H9 (cell line): ENCODE measurements at regions not wholly inside any gene's neighbourhood (a gene's known extent, or its start where the extent isn't known, plus 50 kb on each side); places are given as distances from the start of the nearest gene placed in this dataset.

Experiments
- DNase-seq: peaks from one replicate; pipeline ENCODE4 v3.0.0-alpha.2; 2017
- H2AFZ ChIP-seq: one replicate; pipeline ENCODE4 v1.6.1; 2013; ENCODE audit warnings: mild to moderate bottlenecking, low read length, control low read depth, moderate library complexity
- H2AK5ac ChIP-seq: 2 replicates; pipeline ENCODE4 v1.6.1; 2013; ENCODE audit warnings: low read length, control low read depth, mixed read lengths; ENCODE audit not compliant: insufficient read length
- H2BK120ac ChIP-seq: one replicate; pipeline ENCODE4 v1.6.1; 2013; ENCODE audit warnings: low read depth, mild to moderate bottlenecking, low read length, control low read depth, inconsistent platforms; ENCODE audit not compliant: poor library complexity, severe bottlenecking
- H2BK12ac ChIP-seq: 2 replicates; pipeline ENCODE4 v1.6.1; 2013; ENCODE audit warnings: low read length, control low read depth, mixed read lengths, low read depth; ENCODE audit not compliant: insufficient read length
- H2BK15ac ChIP-seq: 2 replicates; pipeline ENCODE4 v1.6.1; 2013; ENCODE audit warnings: low read depth, low read length, control low read depth
- H2BK20ac ChIP-seq: one replicate; pipeline ENCODE4 v1.6.1; 2013; ENCODE audit warnings: low read depth, mild to moderate bottlenecking, low read length, control low read depth, inconsistent platforms; ENCODE audit not compliant: poor library complexity, severe bottlenecking
- H2BK5ac ChIP-seq: 2 replicates; pipeline ENCODE4 v1.6.1; 2013; ENCODE audit warnings: low read length, control low read depth, mixed read lengths; ENCODE audit not compliant: insufficient read length
- H3K14ac ChIP-seq: 2 replicates; pipeline ENCODE4 v1.6.1; 2013; ENCODE audit warnings: low read length, control low read depth; ENCODE audit not compliant: insufficient read depth
- H3K18ac ChIP-seq: 2 replicates; pipeline ENCODE4 v1.6.1; 2013; ENCODE audit warnings: low read depth, mild to moderate bottlenecking, mixed read lengths, low read length, control low read depth; ENCODE audit not compliant: insufficient read length
- H3K23ac ChIP-seq: 2 replicates; pipeline ENCODE4 v1.6.1; 2013; ENCODE audit warnings: low read length, control low read depth, mixed read lengths, low read depth; ENCODE audit not compliant: insufficient read length
- H3K23me2 ChIP-seq: 2 replicates; pipeline ENCODE4 v1.6.1; 2013; ENCODE audit warnings: low read depth, mild to moderate bottlenecking, mixed read lengths, low read length, control low read depth; ENCODE audit not compliant: insufficient read length, poor library complexity, severe bottlenecking
- H3K27ac ChIP-seq: 2 replicates; pipeline ENCODE4 v1.5.1; 2013; ENCODE audit warnings: low read length, control low read depth, mixed read lengths, low read depth; ENCODE audit not compliant: insufficient read length
- H3K27me3 ChIP-seq: 2 replicates; pipeline ENCODE4 v1.6.1; 2013; ENCODE audit warnings: low read length, control low read depth, inconsistent platforms; ENCODE audit not compliant: insufficient read depth
- H3K4ac ChIP-seq: 2 replicates; pipeline ENCODE4 v1.6.1; 2013; ENCODE audit warnings: low read depth, mild to moderate bottlenecking, control low read depth, inconsistent platforms, low read length, moderate library complexity
- H3K4me1 ChIP-seq: 2 replicates; pipeline ENCODE4 v1.6.1; 2013; ENCODE audit warnings: low read length, control low read depth, inconsistent platforms; ENCODE audit not compliant: insufficient read depth
- H3K4me2 ChIP-seq: 2 replicates; pipeline ENCODE4 v1.6.1; 2013; ENCODE audit warnings: low read length, control low read depth, mixed read lengths; ENCODE audit not compliant: insufficient read length, insufficient read depth
- H3K56ac ChIP-seq: 2 replicates; pipeline ENCODE4 v1.6.1; 2013; ENCODE audit warnings: low read depth, mild to moderate bottlenecking, mixed read lengths, low read length, control low read depth; ENCODE audit not compliant: insufficient read length
- H3K79me1 ChIP-seq: 2 replicates; pipeline ENCODE4 v1.6.1; 2013; ENCODE audit warnings: low read depth, mild to moderate bottlenecking, moderate library complexity, low read length, control low read depth, inconsistent platforms; ENCODE audit not compliant: insufficient read depth, poor library complexity, severe bottlenecking
- H3K79me2 ChIP-seq: 2 replicates; pipeline ENCODE4 v1.6.1; 2013; ENCODE audit warnings: low read length, control low read depth, inconsistent platforms; ENCODE audit not compliant: insufficient read depth
- H3K9ac ChIP-seq: 2 replicates; pipeline ENCODE4 v1.6.1; 2013; ENCODE audit warnings: low read length, control low read depth, mixed read lengths; ENCODE audit not compliant: insufficient read length; ENCODE audit errors: extremely low read depth
- H3K9me3 ChIP-seq: one replicate; pipeline ENCODE4 v1.6.1; 2013; ENCODE audit warnings: low read depth, low read length, inconsistent platforms; ENCODE audit not compliant: control insufficient read depth
- H3T11ph ChIP-seq: one replicate; pipeline ENCODE4 v1.6.1; 2013; ENCODE audit warnings: mild to moderate bottlenecking, low read length, control low read depth, inconsistent platforms
- H4K20me1 ChIP-seq: one replicate; pipeline ENCODE4 v1.6.1; 2013; ENCODE audit not compliant: control insufficient read depth, insufficient read length, insufficient read depth
- H4K5ac ChIP-seq: 2 replicates; pipeline ENCODE4 v1.6.1; 2013; ENCODE audit warnings: low read depth, mild to moderate bottlenecking, mixed read lengths, low read length, control low read depth; ENCODE audit not compliant: insufficient read length
- H4K8ac ChIP-seq: replicated peaks from 2 replicates; pipeline ENCODE4 v1.6.1; 2013; ENCODE audit warnings: low read length, control low read depth, mixed read lengths, low read depth; ENCODE audit not compliant: insufficient read length
- H4K91ac ChIP-seq: 2 replicates; pipeline ENCODE4 v1.6.1; 2013; ENCODE audit warnings: low read depth, mild to moderate bottlenecking, moderate library complexity, mixed read lengths, low read length, control low read depth; ENCODE audit not compliant: insufficient read length
- H3K27ac Mint-ChIP-seq, 3 experiments: 2 replicates in 2 of 3; 3 replicates in 1 of 3; pipeline ENCODE4 v1.8.0; 2020 to 2021; ENCODE audit warnings: mixed read lengths in 3 of 3, mild to moderate bottlenecking in 1 of 3, moderate library complexity in 1 of 3
- H3K27me3 Mint-ChIP-seq: 2 replicates; pipeline ENCODE4 v1.8.0; 2021; ENCODE audit warnings: low read depth, mild to moderate bottlenecking, moderate library complexity, mixed read lengths
- H3K36me3 Mint-ChIP-seq, 3 experiments: 2 replicates in 2 of 3; 3 replicates in 1 of 3; pipeline ENCODE4 v1.8.0; 2020 to 2021; ENCODE audit warnings: low read depth in 3 of 3, mixed read lengths in 3 of 3; ENCODE audit not compliant: insufficient read depth in 1 of 3
- H3K4me1 Mint-ChIP-seq, 2 experiments: 2 replicates each; pipeline ENCODE4 v1.8.0; 2020; ENCODE audit warnings: mixed read lengths in 2 of 2
- H3K4me3 Mint-ChIP-seq, 2 experiments: 2 replicates in 1 of 2; 3 replicates in 1 of 2; pipeline ENCODE4 v1.8.0; 2020 to 2021; ENCODE audit warnings: mild to moderate bottlenecking in 2 of 2, mixed read lengths in 2 of 2, moderate library complexity in 1 of 2
- H3K9me3 Mint-ChIP-seq, 2 experiments: 2 replicates in 1 of 2; 3 replicates in 1 of 2; pipeline ENCODE4 v1.8.0; 2020; ENCODE audit warnings: mild to moderate bottlenecking in 2 of 2, mixed read lengths in 2 of 2, moderate library complexity in 1 of 2
- WGBS: extraction: QIAGEN DNeasy Blood & Tissue Kit; methylation state at CpG from one replicate; pipeline ENCODE4 v1.1.7; 2013; ENCODE audit warnings: missing lambda C conversion rate, low lambda C conversion rate, mixed read lengths; ENCODE audit not compliant: insufficient read length; ENCODE audit errors: extremely low coverage; 5-methylcytosine and 5-hydroxymethylcytosine counted together
- TF ChIP-seq, protein P1 (sequence below): fragments of 200-600 bp; sonication (generic); conservative IDR thresholded peaks from 3 replicates; pipeline ENCODE4 v1.8.0; 2021; ENCODE audit warnings: antibody characterized with exemption, mild to moderate bottlenecking

DNA sequence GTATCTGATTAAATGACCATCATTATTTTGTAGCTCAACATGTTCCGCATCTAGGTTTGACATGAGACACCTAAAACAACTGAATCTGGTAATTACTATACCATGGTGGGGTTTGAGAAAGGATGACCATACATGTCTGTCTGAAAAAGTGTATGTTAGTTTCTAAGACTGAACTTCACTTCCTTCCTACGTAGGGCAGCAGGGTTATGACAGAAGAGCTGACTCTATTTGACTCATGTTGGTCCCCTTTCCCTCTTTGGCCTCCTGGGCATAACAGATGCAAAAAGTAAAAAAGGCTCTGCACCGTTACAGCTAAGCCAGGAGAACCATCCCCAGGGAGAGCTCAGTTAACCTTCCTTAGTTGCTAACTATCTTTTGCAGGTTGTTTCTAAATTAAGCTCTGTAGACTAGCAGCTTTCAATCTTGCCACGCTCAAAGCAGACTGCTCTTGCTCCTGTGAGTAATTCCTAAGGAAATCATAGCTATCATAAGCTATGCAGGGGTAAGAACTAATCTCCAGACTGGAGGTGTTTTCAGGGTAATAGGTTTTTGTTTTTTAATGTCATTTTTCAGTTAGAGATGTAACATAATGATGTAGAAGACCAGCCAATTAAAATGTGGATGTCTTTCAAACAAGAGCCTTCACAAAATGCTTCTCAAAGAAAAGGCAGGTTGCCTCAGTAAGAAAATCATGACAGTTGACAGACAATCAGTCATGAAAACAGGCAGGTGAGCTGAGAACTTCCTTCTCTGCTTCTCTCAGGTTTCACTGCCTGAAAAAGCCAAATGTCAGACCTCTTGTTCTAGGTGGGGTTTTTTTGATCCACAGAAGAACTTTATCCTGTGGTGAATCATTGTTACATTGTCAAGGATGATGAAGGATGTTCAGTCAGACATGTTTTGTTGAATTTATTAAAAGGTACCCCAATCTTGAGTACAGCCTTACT, 66.9 kb upstream of the DAPP1 start:
- H3K27ac Mint-ChIP-seq, result no peak overlapping the region
- H3K4me3 Mint-ChIP-seq, result no peak overlapping the region
- H4K8ac ChIP-seq, result no peak overlapping the region
- no peaks in the 10 kb centered on the region for H3K4me1 Mint-ChIP-seq
- no peak overlapping the region for H2AFZ ChIP-seq
- H3K9me3 Mint-ChIP-seq, result no peaks in the 10 kb centered on the region; a peak in 1 of 5 replicates
- no peak overlapping the region for H3K56ac ChIP-seq
- no peak overlapping the region for H2BK15ac ChIP-seq
- H3K23ac ChIP-seq, result no peak overlapping the region
- no peak overlapping the region for H2BK120ac ChIP-seq
- H4K20me1 ChIP-seq, result no peaks in the 10 kb centered on the region
- no peak overlapping the region for H2AK5ac ChIP-seq
- no peak overlapping the region for H4K5ac ChIP-seq
- no peaks in the 10 kb centered on the region for H3K23me2 ChIP-seq
- no peak overlapping the region for H3K27ac ChIP-seq
- H3K4ac ChIP-seq, result no peak overlapping the region
- no peaks in the 10 kb centered on the region for H3K27me3 Mint-ChIP-seq
- no peak overlapping the region for H2BK20ac ChIP-seq
- H3K9ac ChIP-seq, result no peak overlapping the region
- H3K79me1 ChIP-seq, result no peaks in the 10 kb centered on the region
- no peak overlapping the region for H3T11ph ChIP-seq
- no peaks in the 10 kb centered on the region for H3K79me2 ChIP-seq
- no peak overlapping the region for H2BK12ac ChIP-seq
- no peaks in the 10 kb centered on the region for H3K9me3 ChIP-seq
- no peak overlapping the region for H4K91ac ChIP-seq
- H2BK5ac ChIP-seq, result no peak overlapping the region
- no peaks in the 10 kb centered on the region for H3K27me3 ChIP-seq
- no peak overlapping the region for H3K4me2 ChIP-seq
- TF ChIP-seq, protein P1, sequence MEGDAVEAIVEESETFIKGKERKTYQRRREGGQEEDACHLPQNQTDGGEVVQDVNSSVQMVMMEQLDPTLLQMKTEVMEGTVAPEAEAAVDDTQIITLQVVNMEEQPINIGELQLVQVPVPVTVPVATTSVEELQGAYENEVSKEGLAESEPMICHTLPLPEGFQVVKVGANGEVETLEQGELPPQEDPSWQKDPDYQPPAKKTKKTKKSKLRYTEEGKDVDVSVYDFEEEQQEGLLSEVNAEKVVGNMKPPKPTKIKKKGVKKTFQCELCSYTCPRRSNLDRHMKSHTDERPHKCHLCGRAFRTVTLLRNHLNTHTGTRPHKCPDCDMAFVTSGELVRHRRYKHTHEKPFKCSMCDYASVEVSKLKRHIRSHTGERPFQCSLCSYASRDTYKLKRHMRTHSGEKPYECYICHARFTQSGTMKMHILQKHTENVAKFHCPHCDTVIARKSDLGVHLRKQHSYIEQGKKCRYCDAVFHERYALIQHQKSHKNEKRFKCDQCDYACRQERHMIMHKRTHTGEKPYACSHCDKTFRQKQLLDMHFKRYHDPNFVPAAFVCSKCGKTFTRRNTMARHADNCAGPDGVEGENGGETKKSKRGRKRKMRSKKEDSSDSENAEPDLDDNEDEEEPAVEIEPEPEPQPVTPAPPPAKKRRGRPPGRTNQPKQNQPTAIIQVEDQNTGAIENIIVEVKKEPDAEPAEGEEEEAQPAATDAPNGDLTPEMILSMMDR, result no peak
- H3K36me3 Mint-ChIP-seq, result no peaks in the 10 kb centered on the region
- WGBS, result no CpG with 5 or more reads among the region's 4 CpGs
- H3K14ac ChIP-seq, result no peak overlapping the region
- DNase-seq, result no peak
- H3K4me1 ChIP-seq, result no peaks in the 10 kb centered on the region
- H3K18ac ChIP-seq, result no peak overlapping the region
